ENCODE measurements at regions not wholly inside any gene's neighbourhood (a gene's known extent, or its start where the extent isn't known, plus 50 kb on each side); places are given as distances from the start of the nearest gene placed in this dataset.

DNA sequence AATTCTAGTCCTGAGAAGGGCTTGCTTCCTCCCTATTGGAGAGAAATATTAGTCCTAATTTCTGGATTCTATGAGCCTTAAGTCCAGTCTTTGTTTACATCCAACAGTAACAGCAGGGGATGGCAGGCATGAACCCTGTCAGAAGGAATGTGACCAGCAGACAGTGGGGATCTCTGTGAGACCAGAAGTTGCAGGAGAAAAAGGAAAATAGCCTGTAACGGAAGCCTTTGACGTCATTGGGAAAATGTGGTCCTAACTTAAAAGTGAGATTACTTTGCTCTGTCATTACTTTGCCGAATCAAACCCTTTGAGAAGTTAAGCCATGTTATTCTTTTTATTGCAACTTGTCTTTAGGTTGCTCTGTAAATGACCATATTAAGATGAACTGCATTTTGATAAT lies 218.2 kb upstream of the PRICKLE1 start:
- TF ChIP-seq, protein P1, sequence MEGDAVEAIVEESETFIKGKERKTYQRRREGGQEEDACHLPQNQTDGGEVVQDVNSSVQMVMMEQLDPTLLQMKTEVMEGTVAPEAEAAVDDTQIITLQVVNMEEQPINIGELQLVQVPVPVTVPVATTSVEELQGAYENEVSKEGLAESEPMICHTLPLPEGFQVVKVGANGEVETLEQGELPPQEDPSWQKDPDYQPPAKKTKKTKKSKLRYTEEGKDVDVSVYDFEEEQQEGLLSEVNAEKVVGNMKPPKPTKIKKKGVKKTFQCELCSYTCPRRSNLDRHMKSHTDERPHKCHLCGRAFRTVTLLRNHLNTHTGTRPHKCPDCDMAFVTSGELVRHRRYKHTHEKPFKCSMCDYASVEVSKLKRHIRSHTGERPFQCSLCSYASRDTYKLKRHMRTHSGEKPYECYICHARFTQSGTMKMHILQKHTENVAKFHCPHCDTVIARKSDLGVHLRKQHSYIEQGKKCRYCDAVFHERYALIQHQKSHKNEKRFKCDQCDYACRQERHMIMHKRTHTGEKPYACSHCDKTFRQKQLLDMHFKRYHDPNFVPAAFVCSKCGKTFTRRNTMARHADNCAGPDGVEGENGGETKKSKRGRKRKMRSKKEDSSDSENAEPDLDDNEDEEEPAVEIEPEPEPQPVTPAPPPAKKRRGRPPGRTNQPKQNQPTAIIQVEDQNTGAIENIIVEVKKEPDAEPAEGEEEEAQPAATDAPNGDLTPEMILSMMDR (IDR thresholded peaks at IDR 0.05; ENCODE audit: insufficient read depth, low read depth, low read length) = no peak
- no peak for TF ChIP-seq EZH2 (IDR thresholded peaks at IDR 0.05; ENCODE audit: insufficient read depth, low read length)
